ENCODE measurements at regions not wholly inside any gene's neighbourhood (a gene's known extent, or its start where the extent isn't known, plus 50 kb on each side); places are given as distances from the start of the nearest gene placed in this dataset.

- ChIA-PET CTCF (no interaction called here), POLR2A (no interaction called here)
Measured at GRCh38 chr5:113896789-113897188, 383.3 kb downstream of the YTHDC2 start.

GRCh38 chr5:113897748-113898147, 384.3 kb downstream of the YTHDC2 start:
- ChIA-PET CTCF (no interaction called here), POLR2A (no interaction called here)

GRCh38 chr5:113900141-113900540, 386.6 kb downstream of the YTHDC2 start:
- CTCF ChIA-PET = no interaction called here
- POLR2A ChIA-PET = no interaction called here

- ChIA-PET POLR2A (no interaction called here), CTCF (no interaction called here)
Measured at GRCh38 chr5:113900816-113901215, 387.3 kb downstream of the YTHDC2 start.

GRCh38 chr5:113901718-113902117, 388.2 kb downstream of the YTHDC2 start:
- CTCF ChIA-PET = no interaction called here
- POLR2A ChIA-PET = no interaction called here

GRCh38 chr5:113902917-113903660, 389.6 kb downstream of the YTHDC2 start:
- ChIA-PET CTCF (no interaction called here), POLR2A (no interaction called here)

- ChIA-PET POLR2A (no interaction called here), CTCF (no interaction called here)
Measured at GRCh38 chr5:113909782-113910181, 396.3 kb downstream of the YTHDC2 start.

GRCh38 chr5:113917997-113918396, 404.5 kb downstream of the YTHDC2 start:
- ChIA-PET POLR2A (no interaction called here), CTCF (no interaction called here)

GRCh38 chr5:113922343-113922742, 408.8 kb downstream of the YTHDC2 start:
- POLR2A ChIA-PET = no interaction called here
- CTCF ChIA-PET = no interaction called here

- POLR2A ChIA-PET = no interaction called here
- CTCF ChIA-PET = no interaction called here
Measured at GRCh38 chr5:113935453-113935852, 422.0 kb downstream of the YTHDC2 start.

GRCh38 chr5:113937301-113937700, 423.8 kb downstream of the YTHDC2 start:
- ChIA-PET CTCF (no interaction called here), POLR2A (no interaction called here)

GRCh38 chr5:113939988-113940387, 421.9 kb upstream of the KCNN2 start:
- ChIA-PET POLR2A (no interaction called here), CTCF (no interaction called here)

- CTCF ChIA-PET = no interaction called here
- POLR2A ChIA-PET = no interaction called here
Measured at GRCh38 chr5:113950186-113950585, 411.7 kb upstream of the KCNN2 start.

GRCh38 chr5:113965225-113965624, 396.6 kb upstream of the KCNN2 start:
- POLR2A ChIA-PET = no interaction called here
- CTCF ChIA-PET = no interaction called here

- ChIA-PET CTCF (no interaction called here), POLR2A (no interaction called here)
Measured at GRCh38 chr5:113969901-113970300, 392.0 kb upstream of the KCNN2 start.

GRCh38 chr5:113971454-113971853, 390.4 kb upstream of the KCNN2 start:
- ChIA-PET POLR2A (no interaction called here), CTCF (no interaction called here)

GRCh38 chr5:113974976-113975375, 386.9 kb upstream of the KCNN2 start:
- ChIA-PET CTCF (no interaction called here), POLR2A (no interaction called here)

GRCh38 chr5:113984928-113985327, 376.9 kb upstream of the KCNN2 start:
- POLR2A ChIA-PET = no interaction called here
- CTCF ChIA-PET = no interaction called here

GRCh38 chr5:113985505-113985904, 376.4 kb upstream of the KCNN2 start:
- POLR2A ChIA-PET = no interaction called here
- CTCF ChIA-PET = no interaction called here

GRCh38 chr5:113989278-113989912, 372.5 kb upstream of the KCNN2 start:
- ChIA-PET POLR2A (no interaction called here), CTCF (no interaction called here)

- CTCF ChIA-PET = no interaction called here
- POLR2A ChIA-PET = no interaction called here
Measured at GRCh38 chr5:113989913-113990305, 372.0 kb upstream of the KCNN2 start.

- ChIA-PET CTCF (no interaction called here), POLR2A (no interaction called here)
Measured at GRCh38 chr5:114001076-114001475, 360.8 kb upstream of the KCNN2 start.

Measured in activated CD8-positive, alpha-beta memory T cell treated with anti-CD3 and anti-CD28 coated beads for 36 hours (primary cell).